Osteocyte (in vitro differentiated cells): ENCODE measurements at regions not wholly inside any gene's neighbourhood (a gene's known extent, or its start where the extent isn't known, plus 50 kb on each side); places are given as distances from the start of the nearest gene placed in this dataset.

Experiments used
- DNase-seq: peaks from one replicate; pipeline ENCODE4 v3.0.0; 2021; ENCODE audit warnings: mixed read lengths; ENCODE audit not compliant: unreplicated experiment; ENCODE audit errors: extremely low spot score
- H3K27ac Mint-ChIP-seq: one replicate; pipeline ENCODE4 v1.8.0; 2021; ENCODE audit warnings: mild to moderate bottlenecking, mixed read lengths; ENCODE audit not compliant: unreplicated experiment
- H3K27me3 Mint-ChIP-seq: one replicate; pipeline ENCODE4 v1.8.0; 2021; ENCODE audit warnings: mixed read lengths; ENCODE audit not compliant: unreplicated experiment
- H3K36me3 Mint-ChIP-seq: one replicate; pipeline ENCODE4 v1.8.0; 2021; ENCODE audit warnings: mixed read lengths; ENCODE audit not compliant: unreplicated experiment
- H3K4me1 Mint-ChIP-seq: one replicate; pipeline ENCODE4 v1.8.0; 2021; ENCODE audit warnings: mixed read lengths; ENCODE audit not compliant: unreplicated experiment
- H3K4me3 Mint-ChIP-seq: one replicate; pipeline ENCODE4 v1.8.0; 2021; ENCODE audit warnings: mild to moderate bottlenecking, moderate library complexity, mixed read lengths; ENCODE audit not compliant: unreplicated experiment
- H3K9me3 Mint-ChIP-seq: one replicate; pipeline ENCODE4 v1.8.0; 2021; ENCODE audit warnings: mixed read lengths; ENCODE audit not compliant: unreplicated experiment
- CTCF ChIP-seq: fragments of 200-600 bp; sonication (generic); IDR thresholded peaks from 2 replicates; pipeline ENCODE4 v1.5.0; 2021; ENCODE audit warnings: antibody characterized with exemption, mild to moderate bottlenecking, moderate library complexity

- H3K4me1 Mint-ChIP-seq, result no peaks in the 10 kb centered on the region
- no peak for DNase-seq
- H3K27ac Mint-ChIP-seq, result no peak overlapping the region
- no peak for TF ChIP-seq CTCF
- H3K4me3 Mint-ChIP-seq, result no peak overlapping the region
- no peaks in the 10 kb centered on the region for H3K36me3 Mint-ChIP-seq
- no peaks in the 10 kb centered on the region for H3K9me3 Mint-ChIP-seq
- peaks cover 60% of the 10 kb centered on the region for H3K27me3 Mint-ChIP-seq
Measured at GRCh38 chr1:42010381-42010780, 91.7 kb upstream of the HIVEP3 start.

GRCh38 chr1:42008264-42008663 lies 89.5 kb upstream of the HIVEP3 start:
- no peak for TF ChIP-seq CTCF
- Mint-ChIP-seq H3K4me3 (no peak overlapping the region), H3K27me3 (peaks cover 51% of the 10 kb centered on the region), H3K27ac (no peak overlapping the region), H3K4me1 (no peaks in the 10 kb centered on the region), H3K9me3 (no peaks in the 10 kb centered on the region), H3K36me3 (no peaks in the 10 kb centered on the region)
- DNase-seq, result no peak

GRCh38 chr1:42006836-42007235 lies 88.1 kb upstream of the HIVEP3 start:
- H3K36me3 Mint-ChIP-seq, result no peaks in the 10 kb centered on the region
- no peak overlapping the region for H3K4me3 Mint-ChIP-seq
- H3K4me1 Mint-ChIP-seq, result no peaks in the 10 kb centered on the region
- TF ChIP-seq CTCF, result no peak
- H3K9me3 Mint-ChIP-seq, result no peaks in the 10 kb centered on the region
- DNase-seq, result no peak
- H3K27me3 Mint-ChIP-seq, result peaks cover 49% of the 10 kb centered on the region
- H3K27ac Mint-ChIP-seq, result no peak overlapping the region

GRCh38 chr1:42006093-42006492 lies 87.4 kb upstream of the HIVEP3 start:
- no peak for TF ChIP-seq CTCF
- DNase-seq, result no peak
- Mint-ChIP-seq H3K27me3 (peaks cover 44% of the 10 kb centered on the region), H3K4me3 (no peak overlapping the region), H3K36me3 (no peaks in the 10 kb centered on the region), H3K4me1 (no peaks in the 10 kb centered on the region), H3K9me3 (no peaks in the 10 kb centered on the region), H3K27ac (no peak overlapping the region)

- Mint-ChIP-seq H3K27me3 (peaks cover 39% of the 10 kb centered on the region), H3K9me3 (no peaks in the 10 kb centered on the region), H3K27ac (no peak overlapping the region), H3K36me3 (no peaks in the 10 kb centered on the region), H3K4me3 (no peak overlapping the region), H3K4me1 (no peaks in the 10 kb centered on the region)
- TF ChIP-seq CTCF, result no peak
- DNase-seq, result no peak
Measured at GRCh38 chr1:42005530-42005929, 86.8 kb upstream of the HIVEP3 start.
